Liver (tissue), 8 donors: ENCODE measurements at regions not wholly inside any gene's neighbourhood (a gene's known extent, or its start where the extent isn't known, plus 50 kb on each side); places are given as distances from the start of the nearest gene placed in this dataset.

Experiments
- DNase-seq: peaks from one replicate; pipeline ENCODE4 v3.0.0-alpha.2; 2017; ENCODE audit warnings: low spot score
- H3K27ac ChIP-seq, 2 donors: one replicate each; pipeline ENCODE4 v1.7.0; 2013; ENCODE audit warnings: inconsistent platforms in 2 of 2, low read length in 2 of 2, control low read depth in 1 of 2, low read depth in 1 of 2, mild to moderate bottlenecking in 1 of 2
- H3K27me3 ChIP-seq, 4 donors: one replicate each; pipeline versions ENCODE4 v1.6.1 to v1.7.0; 2013; ENCODE audit warnings: low read length in 3 of 4, inconsistent platforms in 1 of 4, mild to moderate bottlenecking in 1 of 4, moderate library complexity in 1 of 4; ENCODE audit not compliant: control insufficient read depth in 4 of 4, insufficient read depth in 4 of 4
- H3K36me3 ChIP-seq, 4 donors: one replicate each; pipeline versions ENCODE4 v1.6.1 to v1.7.0; 2013; ENCODE audit warnings: low read length in 3 of 4, mild to moderate bottlenecking in 3 of 4, low read depth in 1 of 4, moderate library complexity in 1 of 4; ENCODE audit not compliant: control insufficient read depth in 4 of 4, insufficient read depth in 3 of 4
- H3K4me1 ChIP-seq, 4 donors: one replicate each; pipeline versions ENCODE4 v1.6.1 to v1.7.0; 2013; ENCODE audit warnings: low read length in 3 of 4, mild to moderate bottlenecking in 3 of 4, moderate library complexity in 1 of 4; ENCODE audit not compliant: control insufficient read depth in 4 of 4, insufficient read depth in 4 of 4
- H3K4me3 ChIP-seq, 3 donors: one replicate each; pipeline versions ENCODE4 v1.6.1 to v1.7.0; 2013; ENCODE audit warnings: low read length in 3 of 3, control low read depth in 1 of 3, low read depth in 1 of 3, mild to moderate bottlenecking in 1 of 3
- H3K9ac ChIP-seq, 2 donors: one replicate each; pipeline ENCODE4 v1.7.0; 2013; ENCODE audit warnings: low read length in 2 of 2, mild to moderate bottlenecking in 2 of 2, moderate library complexity in 2 of 2, control low read depth in 1 of 2, low read depth in 1 of 2
- H3K9me3 ChIP-seq, 4 donors: one replicate each; pipeline versions ENCODE4 v1.6.1 to v1.7.0; 2013; ENCODE audit warnings: low read length in 3 of 4; ENCODE audit not compliant: control insufficient read depth in 4 of 4
- ATF3 ChIP-seq: IDR thresholded peaks from 2 replicates; pipeline ENCODE4 v1.6.1; 2016; ENCODE audit warnings: antibody characterized with exemption
- CTCF ChIP-seq: fragments of 150-350 bp; IDR thresholded peaks from 2 replicates; pipeline ENCODE4 v1.5.1; 2017; ENCODE audit warnings: improper control_type of control experiment, low read depth, low read length; ENCODE audit not compliant: missing input control
- EGR1 ChIP-seq, 2 donors: IDR thresholded peaks; 2 replicates each; pipeline ENCODE4 v1.6.1; 2016 to 2018; ENCODE audit warnings: antibody characterized with exemption in 2 of 2, low read depth in 2 of 2
- FOXA1 ChIP-seq: IDR thresholded peaks from 2 replicates; pipeline ENCODE4 v1.6.1; 2016; ENCODE audit warnings: antibody characterized with exemption
- FOXA2 ChIP-seq: IDR thresholded peaks from 2 replicates; pipeline ENCODE4 v1.6.1; 2016; ENCODE audit warnings: antibody characterized with exemption
- GABPA ChIP-seq, 2 donors: IDR thresholded peaks in 1 of 2; conservative IDR thresholded peaks in 1 of 2; 2 replicates each; pipeline ENCODE4 v1.6.1; 2016; ENCODE audit warnings: antibody characterized with exemption in 2 of 2, mild to moderate bottlenecking in 1 of 2, moderate library complexity in 1 of 2
- HNF4A ChIP-seq, 2 donors: conservative IDR thresholded peaks; 2 replicates each; pipeline ENCODE4 v1.6.1; 2016; ENCODE audit warnings: antibody characterized with exemption in 2 of 2, mild to moderate bottlenecking in 2 of 2
- HNF4G ChIP-seq: IDR thresholded peaks from 2 replicates; pipeline ENCODE4 v1.6.1; 2016; ENCODE audit warnings: antibody characterized with exemption
- JUND ChIP-seq, 2 donors: IDR thresholded peaks; 2 replicates each; pipeline ENCODE4 v1.6.1; 2016; ENCODE audit warnings: antibody characterized with exemption in 2 of 2
- MAX ChIP-seq: IDR thresholded peaks from 2 replicates; pipeline ENCODE4 v1.6.1; 2016; ENCODE audit warnings: antibody characterized with exemption
- NR2F2 ChIP-seq: IDR thresholded peaks from 2 replicates; pipeline ENCODE4 v1.6.1; 2016; ENCODE audit warnings: antibody characterized with exemption
- RAD21 ChIP-seq, 2 donors: IDR thresholded peaks; 2 replicates each; pipeline ENCODE4 v1.6.1; 2016; ENCODE audit warnings: antibody characterized with exemption in 2 of 2, mild to moderate bottlenecking in 2 of 2
- REST ChIP-seq: IDR thresholded peaks from 2 replicates; pipeline ENCODE4 v1.6.1; 2016; ENCODE audit warnings: antibody characterized with exemption, mild to moderate bottlenecking
- RXRA ChIP-seq, 2 donors: IDR thresholded peaks; 2 replicates each; pipeline ENCODE4 v1.6.1; 2017 to 2018; ENCODE audit warnings: antibody characterized with exemption in 2 of 2, mild to moderate bottlenecking in 1 of 2
- SP1 ChIP-seq: IDR thresholded peaks from 2 replicates; pipeline ENCODE4 v1.6.1; 2018; ENCODE audit warnings: antibody characterized with exemption, mild to moderate bottlenecking
- TAF1 ChIP-seq: conservative IDR thresholded peaks from 2 replicates; pipeline ENCODE4 v1.6.1; 2016; ENCODE audit warnings: antibody characterized with exemption, mild to moderate bottlenecking
- YY1 ChIP-seq: IDR thresholded peaks from 2 replicates; pipeline ENCODE4 v1.6.1; 2016; ENCODE audit warnings: antibody characterized with exemption, mild to moderate bottlenecking
- ZBTB33 ChIP-seq: IDR thresholded peaks from 2 replicates; pipeline ENCODE4 v1.6.1; 2016; ENCODE audit warnings: antibody characterized with exemption
- WGBS: extraction: QIAGEN DNeasy Blood & Tissue Kit; methylation state at CpG from one replicate; pipeline ENCODE4 v1.1.7; 2013; 5-methylcytosine and 5-hydroxymethylcytosine counted together
- donor health status: healthy.
- donor health status: healthy.
- donor health status: healthy.
- donor health status: healthy.
- donor health status: healthy.

- DNase-seq = no peak
- Histone ChIP-seq H3K36me3 (no peaks in the 10 kb centered on the region), H3K9me3 (no peaks in the 10 kb centered on the region), H3K27me3 (no peaks in the 10 kb centered on the region), H3K9ac (no peak overlapping the region), H3K4me1 (no peaks in the 10 kb centered on the region), H3K27ac (no peak overlapping the region), H3K4me3 (no peak overlapping the region)
- TF ChIP-seq ZBTB33 (no peak), RXRA (IDR thresholded peaks at IDR 0.05) (no peak), YY1 (no peak), REST (no peak), TAF1 (no peak), JUND (IDR thresholded peaks at IDR 0.05) (no peak), GABPA (IDR thresholded peaks at IDR 0.05 in 1 of 2, conservative IDR thresholded peaks at IDR 0.05 in 1 of 2) (no peak), CTCF (no peak), FOXA2 (no peak), HNF4A (conservative IDR thresholded peaks at IDR 0.05) (no peak), RAD21 (IDR thresholded peaks at IDR 0.05) (no peak), EGR1 (IDR thresholded peaks at IDR 0.05; ENCODE audit: low read depth in 2 of 2) (no peak), MAX (no peak), ATF3 (no peak), SP1 (no peak), FOXA1 (no peak), HNF4G (no peak), NR2F2 (no peak)
- WGBS = 67% methylated on average over 5 of the region's 5 CpGs
These were observed 761.6 kb upstream of the RGS18 start for GRCh38 chr1:191396622-191397021.

GRCh38 chr1:191398551-191398950 lies 759.7 kb upstream of the RGS18 start:
- no peaks in the 10 kb centered on the region for H3K4me1 ChIP-seq
- no peak for DNase-seq
- no peaks in the 10 kb centered on the region for H3K9me3 ChIP-seq
- no peak overlapping the region for H3K9ac ChIP-seq
- 68% methylated on average over 4 of the region's 4 CpGs for whole genome bisulfite sequencing
- H3K27ac ChIP-seq = no peak overlapping the region
- no peaks in the 10 kb centered on the region for H3K36me3 ChIP-seq
- no peaks in the 10 kb centered on the region for H3K27me3 ChIP-seq
- H3K4me3 ChIP-seq = no peak overlapping the region
- TF ChIP-seq EGR1 (IDR thresholded peaks at IDR 0.05; ENCODE audit: low read depth in 2 of 2) (no peak), ATF3 (no peak), YY1 (no peak), FOXA2 (no peak), RXRA (IDR thresholded peaks at IDR 0.05) (no peak), ZBTB33 (no peak), JUND (IDR thresholded peaks at IDR 0.05) (no peak), FOXA1 (no peak), TAF1 (no peak), GABPA (IDR thresholded peaks at IDR 0.05 in 1 of 2, conservative IDR thresholded peaks at IDR 0.05 in 1 of 2) (no peak), SP1 (no peak), RAD21 (IDR thresholded peaks at IDR 0.05) (no peak), HNF4G (no peak), REST (no peak), HNF4A (conservative IDR thresholded peaks at IDR 0.05) (no peak)
